ENCODE measurements at regions not wholly inside any gene's neighbourhood (a gene's known extent, or its start where the extent isn't known, plus 50 kb on each side); places are given as distances from the start of the nearest gene placed in this dataset.
A peak's percentile ranks its signal among the peaks of the same experiment; 100 is the strongest.

DNA sequence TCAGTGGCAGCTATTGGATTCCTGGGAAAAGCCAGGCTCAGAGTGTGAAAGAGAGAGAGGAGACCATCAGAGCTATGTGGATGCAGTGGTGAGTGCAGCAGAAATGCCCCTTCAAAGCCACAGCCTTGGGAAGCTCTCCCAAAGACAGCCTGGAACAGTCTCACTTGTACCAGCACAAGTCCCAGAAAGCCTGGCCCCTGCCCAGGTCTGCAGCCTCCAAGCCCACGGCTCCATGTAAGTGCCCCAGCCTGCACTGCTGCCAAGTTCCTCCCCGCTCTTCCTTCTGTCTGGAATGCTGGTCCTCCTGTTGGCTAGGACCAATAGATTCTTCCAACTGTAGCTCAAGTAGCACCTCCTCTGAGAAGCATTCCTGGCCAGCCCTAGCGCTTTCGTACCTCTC is 539.7 kb downstream of the MIAT start:
- H3K4me3 Mint-ChIP-seq, result no peak overlapping the region
- TF ChIP-seq, protein P1, sequence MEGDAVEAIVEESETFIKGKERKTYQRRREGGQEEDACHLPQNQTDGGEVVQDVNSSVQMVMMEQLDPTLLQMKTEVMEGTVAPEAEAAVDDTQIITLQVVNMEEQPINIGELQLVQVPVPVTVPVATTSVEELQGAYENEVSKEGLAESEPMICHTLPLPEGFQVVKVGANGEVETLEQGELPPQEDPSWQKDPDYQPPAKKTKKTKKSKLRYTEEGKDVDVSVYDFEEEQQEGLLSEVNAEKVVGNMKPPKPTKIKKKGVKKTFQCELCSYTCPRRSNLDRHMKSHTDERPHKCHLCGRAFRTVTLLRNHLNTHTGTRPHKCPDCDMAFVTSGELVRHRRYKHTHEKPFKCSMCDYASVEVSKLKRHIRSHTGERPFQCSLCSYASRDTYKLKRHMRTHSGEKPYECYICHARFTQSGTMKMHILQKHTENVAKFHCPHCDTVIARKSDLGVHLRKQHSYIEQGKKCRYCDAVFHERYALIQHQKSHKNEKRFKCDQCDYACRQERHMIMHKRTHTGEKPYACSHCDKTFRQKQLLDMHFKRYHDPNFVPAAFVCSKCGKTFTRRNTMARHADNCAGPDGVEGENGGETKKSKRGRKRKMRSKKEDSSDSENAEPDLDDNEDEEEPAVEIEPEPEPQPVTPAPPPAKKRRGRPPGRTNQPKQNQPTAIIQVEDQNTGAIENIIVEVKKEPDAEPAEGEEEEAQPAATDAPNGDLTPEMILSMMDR (IDR thresholded peaks at IDR 0.05; ENCODE audit: unreplicated experiment), result no peak
- DNase-seq (ENCODE audit: low spot score in 2 of 2, unreplicated experiment in 2 of 2), result no peak
- H3K9me3 Mint-ChIP-seq, result peaks cover 5% of the 10 kb centered on the region
- peaks cover 3% of the 10 kb centered on the region for H3K27me3 Mint-ChIP-seq (ENCODE audit: low read depth)
- no peaks in the 10 kb centered on the region for H3K36me3 Mint-ChIP-seq
- peaks cover 27% of the 10 kb centered on the region for H3K4me1 Mint-ChIP-seq
- H3K27ac Mint-ChIP-seq, result no peak overlapping the region

DNA sequence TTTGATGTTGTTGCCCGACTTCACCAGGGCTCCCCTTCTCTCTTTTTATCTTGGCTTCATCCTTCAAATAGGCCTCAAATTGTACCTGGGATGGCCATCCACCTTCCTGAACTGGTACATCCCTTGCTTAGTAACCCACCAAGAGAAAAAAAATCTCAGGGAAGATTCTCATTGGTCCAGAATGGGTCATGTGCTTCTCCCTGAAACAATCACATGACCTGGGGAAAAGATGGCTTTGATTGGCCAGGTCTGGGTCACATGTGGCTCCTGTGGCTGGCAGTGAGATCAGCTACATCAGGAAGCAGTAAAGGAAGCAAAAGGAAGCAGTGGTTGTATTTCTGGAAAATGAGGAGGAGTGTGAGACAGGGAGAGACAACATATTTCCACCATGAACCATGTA is 540.2 kb downstream of the MIAT start:
- Mint-ChIP-seq H3K4me3 (no peak overlapping the region), H3K4me1 (peaks cover 31% of the 10 kb centered on the region), H3K36me3 (no peaks in the 10 kb centered on the region), H3K27me3 (ENCODE audit: low read depth) (peaks cover 3% of the 10 kb centered on the region), H3K27ac (no peak overlapping the region), H3K9me3 (peaks cover 5% of the 10 kb centered on the region)
- TF ChIP-seq, protein P1 (IDR thresholded peaks at IDR 0.05; ENCODE audit: unreplicated experiment), result no peak
- no peak for DNase-seq (ENCODE audit: low spot score in 2 of 2, unreplicated experiment in 2 of 2)

DNA sequence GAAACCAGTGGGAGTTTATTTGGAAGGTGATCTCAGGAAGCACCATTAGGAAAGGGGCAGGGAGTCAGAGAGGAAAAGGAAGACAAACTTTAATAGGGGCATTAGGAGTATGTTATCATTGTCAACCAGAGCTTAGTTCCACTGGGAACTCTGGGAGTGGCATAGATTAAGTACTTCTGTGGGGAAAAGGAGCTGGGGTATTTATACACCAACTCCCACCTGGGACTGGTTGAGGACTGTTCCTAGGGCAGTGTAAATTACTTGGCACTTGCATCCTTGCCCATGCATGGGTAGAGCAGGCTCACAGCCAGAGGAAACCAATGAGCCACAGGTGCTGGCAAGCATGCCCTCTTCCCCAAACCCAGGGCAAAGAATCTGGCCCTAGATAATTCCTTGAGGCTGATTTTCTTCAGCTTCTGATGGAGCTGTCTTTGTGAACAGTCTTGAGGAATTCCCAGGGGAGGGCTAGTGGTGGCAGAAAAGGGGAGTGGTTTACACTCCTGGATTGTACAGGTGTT is 541.2 kb downstream of the MIAT start:
- Mint-ChIP-seq H3K27me3 (ENCODE audit: low read depth) (peaks cover 3% of the 10 kb centered on the region), H3K9me3 (peaks cover 5% of the 10 kb centered on the region), H3K27ac (peak overlapping the region; percentile 80), H3K36me3 (no peaks in the 10 kb centered on the region), H3K4me3 (no peak overlapping the region), H3K4me1 (peaks cover 38% of the 10 kb centered on the region)
- DNase-seq (ENCODE audit: low spot score in 2 of 2, unreplicated experiment in 2 of 2), result no peak
- TF ChIP-seq, protein P1 (IDR thresholded peaks at IDR 0.05; ENCODE audit: unreplicated experiment), result no peak

DNA sequence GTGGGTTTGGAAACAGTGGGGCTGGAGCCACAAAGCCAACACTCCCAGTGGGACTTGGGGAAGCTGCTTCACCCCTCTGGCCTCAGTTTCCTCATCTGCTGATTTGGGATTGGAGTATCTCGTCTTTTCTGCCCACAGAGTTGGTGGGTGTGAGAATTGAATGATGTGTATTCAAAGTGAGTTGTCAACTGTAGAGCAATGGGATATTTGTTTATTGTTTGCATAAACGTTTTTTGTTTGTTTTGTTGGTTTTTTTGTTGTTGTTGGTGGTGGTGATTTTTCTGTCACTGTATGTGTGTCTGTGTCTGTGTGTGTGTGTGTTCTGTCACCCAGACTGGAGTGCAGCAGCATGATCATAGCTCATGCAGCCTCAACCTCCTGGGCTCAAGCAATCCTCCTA is 542.0 kb downstream of the MIAT start:
- TF ChIP-seq, protein P1 (IDR thresholded peaks at IDR 0.05; ENCODE audit: unreplicated experiment), result no peak
- no peak overlapping the region for H3K4me3 Mint-ChIP-seq
- peaks cover 5% of the 10 kb centered on the region for H3K9me3 Mint-ChIP-seq
- no peaks in the 10 kb centered on the region for H3K36me3 Mint-ChIP-seq
- peaks cover 35% of the 10 kb centered on the region for H3K4me1 Mint-ChIP-seq
- peaks cover 4% of the 10 kb centered on the region for H3K27me3 Mint-ChIP-seq (ENCODE audit: low read depth)
- DNase-seq (ENCODE audit: low spot score in 2 of 2, unreplicated experiment in 2 of 2), result no peak
- peak overlapping the region; percentile 9 for H3K27ac Mint-ChIP-seq

DNA sequence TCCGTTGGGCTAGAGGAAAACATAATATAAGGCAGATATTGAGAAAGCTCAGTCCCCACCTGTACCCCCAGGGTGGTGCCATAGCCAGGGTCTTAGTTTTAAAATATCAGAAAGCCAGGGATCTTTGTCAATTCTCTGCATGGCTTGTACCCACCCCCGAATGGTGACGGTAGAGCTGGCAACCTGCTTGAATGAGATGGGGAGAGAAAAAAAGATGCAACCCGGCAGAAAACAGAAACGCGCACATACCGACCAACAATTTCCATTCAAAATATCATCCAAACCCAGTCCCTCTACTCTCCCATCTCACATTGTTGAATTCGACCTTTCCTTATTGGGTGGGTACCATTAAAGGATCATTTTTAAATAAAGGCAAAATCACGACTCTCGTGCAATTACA is 543.9 kb downstream of the MIAT start:
- Mint-ChIP-seq H3K4me3 (no peak overlapping the region), H3K27me3 (ENCODE audit: low read depth) (peaks cover 8% of the 10 kb centered on the region), H3K4me1 (peaks cover 44% of the 10 kb centered on the region), H3K27ac (peak overlapping the region; percentile 97), H3K36me3 (no peaks in the 10 kb centered on the region), H3K9me3 (peaks cover 5% of the 10 kb centered on the region)
- no peak for DNase-seq (ENCODE audit: low spot score in 2 of 2, unreplicated experiment in 2 of 2)
- TF ChIP-seq, protein P1 (IDR thresholded peaks at IDR 0.05; ENCODE audit: unreplicated experiment), result no peak

DNA sequence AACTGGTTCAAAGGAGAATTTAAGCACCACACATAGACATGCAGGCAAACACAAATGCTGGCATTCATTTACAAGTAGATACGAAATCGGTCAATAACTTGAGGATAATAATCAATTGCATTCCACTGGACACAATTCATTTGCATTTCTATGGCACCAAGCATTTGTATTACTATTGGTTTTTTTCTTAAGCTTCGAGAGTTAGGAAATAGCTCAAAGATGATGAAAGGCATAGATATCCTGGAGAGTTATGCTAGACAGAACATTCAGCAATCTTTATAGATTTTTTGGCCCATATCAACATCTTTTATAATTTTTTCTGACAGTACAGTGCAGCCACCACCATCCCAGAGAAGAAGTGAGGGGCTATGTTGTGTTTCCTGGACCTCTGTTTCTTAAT is 544.4 kb downstream of the MIAT start:
- no peaks in the 10 kb centered on the region for H3K36me3 Mint-ChIP-seq
- DNase-seq (ENCODE audit: low spot score in 2 of 2, unreplicated experiment in 2 of 2), result no peak
- peak overlapping the region; percentile 97 for H3K27ac Mint-ChIP-seq
- peaks cover 11% of the 10 kb centered on the region for H3K27me3 Mint-ChIP-seq (ENCODE audit: low read depth)
- peaks cover 47% of the 10 kb centered on the region for H3K4me1 Mint-ChIP-seq
- TF ChIP-seq, protein P1 (IDR thresholded peaks at IDR 0.05; ENCODE audit: unreplicated experiment), result no peak
- H3K4me3 Mint-ChIP-seq, result no peak overlapping the region
- H3K9me3 Mint-ChIP-seq, result peaks cover 5% of the 10 kb centered on the region
